ENCODE measurements at regions not wholly inside any gene's neighbourhood (a gene's known extent, or its start where the extent isn't known, plus 50 kb on each side); places are given as distances from the start of the nearest gene placed in this dataset.

GRCh38 chr12:124109760-124110159, 136.7 kb downstream of the ZNF664 start:
- H3K4me3 ChIP-seq: no peak overlapping the region
- no peaks in the 10 kb centered on the region for H3K27me3 ChIP-seq
- 59 to 69% methylated on average over 3 of the region's 3 CpGs for WGBS, 2 donors
- no peaks in the 10 kb centered on the region for H3K36me3 ChIP-seq (ENCODE audit: low read depth, missing control alignments)
- no peak overlapping the region for H3K27ac ChIP-seq
- no peaks in the 10 kb centered on the region for H3K4me1 ChIP-seq
- intact Hi-C loops (cut with DNase I; ENCODE audit: low total_unique reads): no loop called here
- no peaks in the 10 kb centered on the region for H3K9me3 ChIP-seq
- TF ChIP-seq POLR2A (IDR thresholded peaks at IDR 0.05): no peak
- TF ChIP-seq CTCF (IDR thresholded peaks at IDR 0.05): no peak
- peak; percentile 69 for DNase-seq

- 76 to 88% methylated on average over 2 of the region's 2 CpGs for WGBS, 2 donors
- Histone ChIP-seq H3K27ac (no peak overlapping the region), H3K9me3 (no peaks in the 10 kb centered on the region), H3K4me3 (no peak overlapping the region), H3K36me3 (ENCODE audit: low read depth, missing control alignments) (no peaks in the 10 kb centered on the region), H3K4me1 (no peaks in the 10 kb centered on the region), H3K27me3 (no peaks in the 10 kb centered on the region)
- no peak for DNase-seq
- TF ChIP-seq CTCF (IDR thresholded peaks at IDR 0.05): no peak
- no peak for TF ChIP-seq POLR2A (IDR thresholded peaks at IDR 0.05)
- intact Hi-C loops (cut with DNase I; ENCODE audit: low total_unique reads): no loop called here
Measured at GRCh38 chr12:124110372-124110883, 137.4 kb downstream of the ZNF664 start.

- TF ChIP-seq CTCF (IDR thresholded peaks at IDR 0.05): no peak
- TF ChIP-seq POLR2A (IDR thresholded peaks at IDR 0.05): no peak
- no peaks in the 10 kb centered on the region for H3K9me3 ChIP-seq
- WGBS, 2 donors: 79 to 85% methylated on average over 5 of the region's 5 CpGs
Measured at GRCh38 chr12:124111006-124111405, 138.0 kb downstream of the ZNF664 start.

GRCh38 chr12:124114316-124114715, 141.3 kb downstream of the ZNF664 start:
- DNase-seq: no peak
- H3K4me1 ChIP-seq: no peaks in the 10 kb centered on the region
- TF ChIP-seq CTCF (IDR thresholded peaks at IDR 0.05) (no peak), POLR2A (IDR thresholded peaks at IDR 0.05) (no peak)
- H3K36me3 ChIP-seq (ENCODE audit: low read depth, missing control alignments): no peaks in the 10 kb centered on the region
- H3K4me3 ChIP-seq: no peak overlapping the region
- intact Hi-C loops (cut with DNase I; ENCODE audit: low total_unique reads): no loop called here
- WGBS, 2 donors: 64 to 82% methylated on average over 2 of the region's 2 CpGs
- no peaks in the 10 kb centered on the region for H3K9me3 ChIP-seq
- H3K27me3 ChIP-seq: no peaks in the 10 kb centered on the region
- H3K27ac ChIP-seq: no peak overlapping the region

More at GRCh38 chr12:124111006-124111405, 138.0 kb downstream of the ZNF664 start:
- Histone ChIP-seq H3K4me1 (no peaks in the 10 kb centered on the region), H3K27me3 (no peaks in the 10 kb centered on the region), H3K27ac (no peak overlapping the region), H3K4me3 (no peak overlapping the region), H3K36me3 (ENCODE audit: low read depth, missing control alignments) (no peaks in the 10 kb centered on the region)
- intact Hi-C loops (cut with DNase I; ENCODE audit: low total_unique reads): no loop called here
- DNase-seq: no peak

- Histone ChIP-seq H3K27me3 (no peaks in the 10 kb centered on the region), H3K27ac (no peak overlapping the region), H3K9me3 (no peaks in the 10 kb centered on the region), H3K4me1 (no peaks in the 10 kb centered on the region), H3K4me3 (no peak overlapping the region), H3K36me3 (ENCODE audit: low read depth, missing control alignments) (no peaks in the 10 kb centered on the region)
- DNase-seq: no peak
- WGBS, 2 donors: 91 to 97% methylated on average over 11 of the region's 11 CpGs
- TF ChIP-seq POLR2A (IDR thresholded peaks at IDR 0.05) (no peak), CTCF (IDR thresholded peaks at IDR 0.05) (no peak)
- intact Hi-C loops (cut with DNase I; ENCODE audit: low total_unique reads): no loop called here
Measured at GRCh38 chr12:124115496-124115895, 142.5 kb downstream of the ZNF664 start.

Data from testis (tissue), 2 donors.